Choroid plexus epithelial cell (primary cell): ENCODE measurements at regions not wholly inside any gene's neighbourhood (a gene's known extent, or its start where the extent isn't known, plus 50 kb on each side); places are given as distances from the start of the nearest gene placed in this dataset.

Experiments used
- DNase-seq: peaks from one replicate; pipeline ENCODE4 v3.0.0-alpha.2; 2010; ENCODE audit warnings: low read depth
- H3K4me3 ChIP-seq: 2 replicates; pipeline ENCODE4 v1.5.1; 2011; ENCODE audit warnings: low read depth, mild to moderate bottlenecking, control low read depth, low read length, moderate library complexity
- CTCF ChIP-seq: conservative IDR thresholded peaks from 2 replicates; pipeline ENCODE4 v1.5.1; 2011; ENCODE audit warnings: low read depth, mild to moderate bottlenecking, control low read depth, inconsistent platforms, low read length, moderate library complexity

DNA sequence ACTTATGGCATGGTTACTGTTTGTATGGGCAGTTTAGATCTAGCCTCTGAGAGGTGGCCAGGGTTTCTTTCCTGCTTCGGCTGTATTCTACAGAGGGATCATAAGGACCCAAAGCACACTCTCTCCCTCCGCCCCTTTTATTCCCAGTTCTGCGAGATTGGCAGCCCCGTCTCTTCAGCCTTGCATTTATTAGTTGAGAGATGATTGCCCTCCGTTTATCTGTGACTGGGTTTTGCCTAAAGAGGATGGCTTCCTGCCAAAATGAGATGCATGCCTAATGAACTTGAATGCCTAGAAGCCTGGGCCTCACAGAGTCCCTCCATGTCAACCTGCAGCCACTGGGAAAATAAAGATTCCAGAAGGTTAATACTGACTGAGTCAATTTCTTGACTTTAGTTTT lies 97.1 kb upstream of the CHL1 start:
- no peak for DNase-seq
- no peak for TF ChIP-seq CTCF
- H3K4me3 ChIP-seq, result no peak overlapping the region

DNA sequence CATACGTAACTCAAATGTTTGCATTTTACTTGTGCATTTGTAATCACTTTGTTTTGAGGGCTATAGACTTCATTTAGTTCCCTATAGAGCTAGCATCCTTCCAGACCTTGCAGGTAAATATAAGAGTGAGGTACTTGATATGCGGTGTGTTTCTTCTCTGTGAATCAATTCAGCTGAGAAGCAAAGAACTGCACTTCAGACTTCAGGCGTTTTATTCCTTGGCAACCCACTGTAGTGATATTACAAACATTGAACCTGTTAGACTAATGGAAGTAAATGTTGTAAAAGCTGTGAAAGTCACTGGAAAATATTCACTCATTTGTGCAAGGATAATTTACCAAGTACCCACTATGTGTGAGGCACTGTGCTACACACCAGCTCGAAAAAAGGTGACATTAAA lies 94.1 kb upstream of the CHL1 start:
- no peak for TF ChIP-seq CTCF
- DNase-seq, result no peak
- no peak overlapping the region for H3K4me3 ChIP-seq

GRCh38 chr3:103991-104390 lies 92.6 kb upstream of the CHL1 start:
- no peak for TF ChIP-seq CTCF
- no peak overlapping the region for H3K4me3 ChIP-seq
- no peak for DNase-seq

DNA sequence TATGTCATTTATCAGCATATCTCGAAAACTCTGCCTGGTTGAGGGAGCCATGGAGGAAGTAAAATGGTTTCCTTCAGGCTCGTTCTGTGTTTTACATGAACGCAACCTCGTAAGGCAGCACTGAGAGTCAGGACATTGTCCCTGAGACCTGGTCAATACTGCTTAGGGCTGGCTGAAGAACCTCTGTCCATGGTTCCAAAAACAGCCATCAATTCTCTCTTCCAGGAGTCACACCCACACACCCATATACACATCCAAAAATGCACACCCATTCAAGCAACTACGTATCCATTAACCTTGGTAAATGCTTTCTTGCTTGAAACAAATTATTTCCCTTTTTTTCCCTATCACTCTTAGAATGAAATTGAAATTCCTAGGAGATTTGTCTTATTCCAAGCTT lies 91.0 kb upstream of the CHL1 start:
- TF ChIP-seq CTCF, result no peak
- no peak for DNase-seq
- H3K4me3 ChIP-seq, result no peak overlapping the region

DNA sequence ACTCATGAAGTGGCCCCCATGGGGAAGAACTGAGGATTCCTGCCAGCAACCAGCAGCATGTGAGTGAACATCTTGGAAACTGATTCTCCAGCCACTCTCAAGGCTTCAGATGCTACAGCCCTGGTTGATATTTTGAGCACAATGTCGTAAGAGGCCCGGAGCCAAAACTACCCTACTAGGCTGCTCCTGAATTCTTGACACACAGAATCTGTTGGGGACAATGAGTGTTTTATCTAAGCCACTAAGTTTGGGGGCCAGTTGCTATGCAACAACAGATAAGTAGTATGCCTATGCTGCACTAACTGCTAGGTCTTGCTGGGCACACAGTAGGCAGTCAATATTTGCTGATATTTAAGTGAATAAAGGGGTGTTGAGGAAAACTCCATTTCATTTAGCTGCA lies 89.9 kb upstream of the CHL1 start:
- no peak for TF ChIP-seq CTCF
- H3K4me3 ChIP-seq, result no peak overlapping the region
- no peak for DNase-seq

DNA sequence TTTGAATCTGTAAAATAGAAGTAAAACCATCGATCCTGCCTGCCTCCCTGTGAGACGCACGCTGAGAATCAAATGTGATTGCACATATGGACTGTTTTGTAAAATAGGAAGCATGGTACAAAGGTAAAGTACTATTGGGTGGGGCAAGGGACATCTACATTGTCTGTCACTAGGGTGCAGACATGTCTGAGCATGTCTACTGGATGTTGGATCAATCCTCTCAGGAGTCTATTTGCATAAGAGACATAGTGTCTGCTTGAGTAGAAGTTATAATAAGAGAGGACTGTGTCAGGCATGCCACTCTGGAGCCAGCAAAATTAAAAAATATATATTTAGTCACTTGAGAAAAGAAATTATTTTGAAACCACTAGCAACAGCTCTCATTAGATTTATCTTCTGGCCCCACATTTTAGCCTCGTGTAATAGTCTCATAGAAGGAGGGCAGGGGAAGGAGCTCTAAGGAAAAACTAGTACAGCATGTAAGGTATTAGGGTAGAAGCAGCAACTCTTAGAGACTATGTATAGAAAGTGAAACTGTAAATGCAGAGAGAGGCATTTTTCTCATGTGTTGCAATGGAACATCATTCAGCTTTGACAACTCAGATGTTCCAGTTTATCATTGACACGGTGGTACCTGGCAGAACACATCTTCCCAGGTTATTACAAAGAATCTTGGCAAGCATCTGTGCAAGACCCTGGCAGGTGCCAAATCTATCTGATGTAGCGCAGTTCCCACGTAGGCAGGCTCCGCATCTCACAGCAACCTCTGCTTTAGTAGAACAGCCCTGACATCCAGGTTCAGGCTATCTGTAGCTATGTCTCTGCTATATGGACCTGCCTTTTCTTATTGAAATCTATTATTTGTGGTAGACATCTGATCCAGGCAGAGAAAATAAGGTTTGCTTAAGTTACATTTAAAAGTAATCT lies 85.2 kb upstream of the CHL1 start:
- no peak overlapping the region for H3K4me3 ChIP-seq
- no peak for TF ChIP-seq CTCF
- DNase-seq, result no peak

- no peak for TF ChIP-seq CTCF
- no peak for DNase-seq
- H3K4me3 ChIP-seq, result no peak overlapping the region
Measured at GRCh38 chr3:112773-113172, 83.8 kb upstream of the CHL1 start.
